HepG2 (cell line): ENCODE measurements at regions not wholly inside any gene's neighbourhood (a gene's known extent, or its start where the extent isn't known, plus 50 kb on each side); places are given as distances from the start of the nearest gene placed in this dataset.

Source experiments
- AKNA ChIP-seq: sonication (generic); formaldehyde crosslinking; IDR thresholded peaks from 2 replicates; pipeline ENCODE4 v1.4.0; 2020; ENCODE audit warnings: missing genetic modification reagents, borderline replicate concordance
- ARNT ChIP-seq: fragments of 450-650 bp; IDR thresholded peaks from 2 replicates; pipeline ENCODE4 v1.6.1; 2017
- CENPBD1 ChIP-seq: sonication (generic); formaldehyde crosslinking; IDR thresholded peaks from 2 replicates; pipeline ENCODE4 v1.8.0; 2022; ENCODE audit warnings: missing genetic modification reagents, low read depth, mild to moderate bottlenecking, borderline replicate concordance
- CTCF ChIP-seq: sonication (generic); formaldehyde crosslinking; IDR thresholded peaks from 2 replicates; pipeline ENCODE4 v1.5.0; 2020; ENCODE audit warnings: mild to moderate bottlenecking, missing genetic modification reagents, moderate library complexity
- MAFG ChIP-seq: sonication (generic); formaldehyde crosslinking; IDR thresholded peaks from 2 replicates; pipeline ENCODE4 v1.5.1; 2020; ENCODE audit warnings: mild to moderate bottlenecking, missing genetic modification reagents
- MXI1 ChIP-seq: IDR thresholded peaks from 3 replicates; pipeline ENCODE4 v1.6.1; 2012; ENCODE audit warnings: low read depth, low read length, inconsistent platforms, borderline replicate concordance
- PBX3 ChIP-seq: sonication (generic); formaldehyde crosslinking; IDR thresholded peaks from 2 replicates; pipeline ENCODE4 v1.8.1; 2023; ENCODE audit warnings: missing genetic modification reagents, inconsistent platforms, borderline replicate concordance
- POLR2A ChIP-seq, 2 experiments: IDR thresholded peaks; 2 replicates each; pipeline ENCODE4 v1.6.1; 2011; ENCODE audit warnings: low read depth in 2 of 2, low read length in 2 of 2, mild to moderate bottlenecking in 1 of 2, moderate library complexity in 1 of 2; ENCODE audit not compliant: insufficient read depth in 1 of 2
- ZFP36 ChIP-seq: fragments of 150-350 bp; IDR thresholded peaks from 2 replicates; pipeline ENCODE4 v1.6.1; 2018; ENCODE audit warnings: borderline replicate concordance, low read length, low read depth; ENCODE audit not compliant: partially characterized antibody
- ZNF747 ChIP-seq: sonication (generic); formaldehyde crosslinking; IDR thresholded peaks from 2 replicates; pipeline ENCODE4 v1.8.1; 2023; ENCODE audit warnings: missing genetic modification reagents, mild to moderate bottlenecking, borderline replicate concordance

- TF ChIP-seq ZFP36 = no peak
- no peak for TF ChIP-seq CTCF
- no peak for TF ChIP-seq CENPBD1 (CRISPR knock-in tag)
- TF ChIP-seq ZNF747 (CRISPR knock-in tag) = no peak
- TF ChIP-seq PBX3 (CRISPR knock-in tag) = no peak
- TF ChIP-seq ARNT = no peak
- TF ChIP-seq POLR2A (IDR thresholded peaks at IDR 0.05; ENCODE audit: insufficient read depth in 1 of 2, low read depth in 2 of 2, low read length in 2 of 2) = no peak
- no peak for TF ChIP-seq AKNA (CRISPR knock-in tag)
- no peak for TF ChIP-seq MXI1
- no peak for TF ChIP-seq MAFG (CRISPR knock-in tag)
Measured at GRCh38 chr4:137998666-137999429, 243.3 kb downstream of the SLC7A11 start.
